ENCODE measurements at regions not wholly inside any gene's neighbourhood (a gene's known extent, or its start where the extent isn't known, plus 50 kb on each side); places are given as distances from the start of the nearest gene placed in this dataset.

DNA sequence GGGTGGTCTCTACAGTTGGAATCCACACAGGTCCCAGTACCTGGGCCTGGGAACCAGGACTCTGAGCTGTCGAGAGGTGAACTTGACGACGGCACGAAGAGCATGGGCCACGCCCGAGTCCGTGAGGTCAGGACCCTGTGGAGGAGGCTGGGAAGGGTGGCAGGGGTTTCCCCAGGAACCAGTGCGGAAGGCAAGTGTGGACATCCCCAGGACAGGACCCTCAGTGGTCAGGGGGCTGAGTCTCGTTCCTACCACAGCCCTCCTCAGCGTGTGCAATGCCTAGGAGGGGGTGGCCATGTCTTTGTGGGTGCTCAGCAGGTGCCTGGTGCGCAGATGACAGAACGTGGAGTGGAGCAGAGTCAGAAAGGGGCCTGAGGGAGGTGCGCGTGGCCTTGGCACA lies 335.6 kb upstream of the SALL3 start:
- no peak for DNase-seq (ENCODE audit: low read depth, low spot score)
- Histone ChIP-seq H3K27me3 (ENCODE audit: insufficient read depth, insufficient read length) (no peaks in the 10 kb centered on the region), H3K9me3 (ENCODE audit: insufficient read depth, low read length) (no peaks in the 10 kb centered on the region), H3K4me3 (ENCODE audit: insufficient read length, low read depth) (no peak overlapping the region), H3K36me3 (ENCODE audit: insufficient read depth, insufficient read length, low read length) (no peaks in the 10 kb centered on the region), H3K4me1 (ENCODE audit: insufficient read depth, insufficient read length) (no peaks in the 10 kb centered on the region), H3K9ac (ENCODE audit: insufficient read length, low read depth) (no peak overlapping the region)
- TF ChIP-seq SUZ12 (IDR thresholded peaks at IDR 0.05; ENCODE audit: extremely low read depth, insufficient read depth, insufficient read length), result no peak
- TF ChIP-seq YY1 (IDR thresholded peaks at IDR 0.05; ENCODE audit: insufficient read depth, insufficient read length), result no peak
- TF ChIP-seq ZNF274 (IDR thresholded peaks at IDR 0.05; ENCODE audit: low read depth, low read length), result no peak

GRCh38 chr18:78645216-78645615 lies 334.4 kb upstream of the SALL3 start:
- no peaks in the 10 kb centered on the region for H3K9me3 ChIP-seq (ENCODE audit: insufficient read depth, low read length)
- DNase-seq (ENCODE audit: low read depth, low spot score), result no peak
- no peaks in the 10 kb centered on the region for H3K27me3 ChIP-seq (ENCODE audit: insufficient read depth, insufficient read length)
- H3K4me1 ChIP-seq (ENCODE audit: insufficient read depth, insufficient read length), result no peaks in the 10 kb centered on the region
- H3K36me3 ChIP-seq (ENCODE audit: insufficient read depth, insufficient read length, low read length), result no peaks in the 10 kb centered on the region
- TF ChIP-seq SUZ12 (IDR thresholded peaks at IDR 0.05; ENCODE audit: extremely low read depth, insufficient read depth, insufficient read length) (no peak), ZNF274 (IDR thresholded peaks at IDR 0.05; ENCODE audit: low read depth, low read length) (no peak), YY1 (IDR thresholded peaks at IDR 0.05; ENCODE audit: insufficient read depth, insufficient read length) (no peak)
- H3K4me3 ChIP-seq (ENCODE audit: insufficient read length, low read depth), result no peak overlapping the region
- H3K9ac ChIP-seq (ENCODE audit: insufficient read length, low read depth), result no peak overlapping the region

DNA sequence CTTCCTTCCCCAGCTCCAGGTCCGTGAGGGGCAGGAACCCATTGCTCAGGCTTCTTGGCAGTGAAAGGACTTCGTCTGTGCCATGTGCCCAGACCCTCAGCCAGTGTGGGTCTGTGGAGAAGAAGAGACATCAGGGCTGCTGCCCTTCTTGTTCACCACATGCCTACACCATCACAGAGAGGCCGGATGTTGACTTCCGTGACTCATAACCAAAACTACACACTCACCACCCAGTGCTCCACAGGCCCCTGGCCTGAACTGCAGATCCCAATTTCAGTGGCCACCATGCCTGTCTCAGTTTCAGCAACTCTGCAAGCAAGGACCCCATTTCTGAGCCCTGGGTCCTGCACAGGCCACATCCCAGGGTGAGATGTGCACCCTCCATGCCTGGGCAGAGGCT lies 332.6 kb upstream of the SALL3 start:
- DNase-seq (ENCODE audit: low read depth, low spot score), result no peak
- H3K4me3 ChIP-seq (ENCODE audit: insufficient read length, low read depth), result no peak overlapping the region
- no peaks in the 10 kb centered on the region for H3K36me3 ChIP-seq (ENCODE audit: insufficient read depth, insufficient read length, low read length)
- no peaks in the 10 kb centered on the region for H3K4me1 ChIP-seq (ENCODE audit: insufficient read depth, insufficient read length)
- no peaks in the 10 kb centered on the region for H3K27me3 ChIP-seq (ENCODE audit: insufficient read depth, insufficient read length)
- TF ChIP-seq ZNF274 (IDR thresholded peaks at IDR 0.05; ENCODE audit: low read depth, low read length) (no peak), YY1 (IDR thresholded peaks at IDR 0.05; ENCODE audit: insufficient read depth, insufficient read length) (no peak), SUZ12 (IDR thresholded peaks at IDR 0.05; ENCODE audit: extremely low read depth, insufficient read depth, insufficient read length) (no peak)
- H3K9me3 ChIP-seq (ENCODE audit: insufficient read depth, low read length), result 0 out of 2 replicates have a peak, but pooled peaks cover under 1% of the 10 kb centered on the region
- no peak overlapping the region for H3K9ac ChIP-seq (ENCODE audit: insufficient read length, low read depth)

GRCh38 chr18:78649421-78649820 lies 330.2 kb upstream of the SALL3 start:
- TF ChIP-seq ZNF274 (IDR thresholded peaks at IDR 0.05; ENCODE audit: low read depth, low read length) (no peak), SUZ12 (IDR thresholded peaks at IDR 0.05; ENCODE audit: extremely low read depth, insufficient read depth, insufficient read length) (no peak), YY1 (IDR thresholded peaks at IDR 0.05; ENCODE audit: insufficient read depth, insufficient read length) (no peak)
- Histone ChIP-seq H3K9me3 (ENCODE audit: insufficient read depth, low read length) (peaks cover 13% of the 10 kb centered on the region; the same call in 1 of the 2 replicates), H3K36me3 (ENCODE audit: insufficient read depth, insufficient read length, low read length) (no peaks in the 10 kb centered on the region), H3K27me3 (ENCODE audit: insufficient read depth, insufficient read length) (no peaks in the 10 kb centered on the region), H3K4me3 (ENCODE audit: insufficient read length, low read depth) (no peak overlapping the region), H3K4me1 (ENCODE audit: insufficient read depth, insufficient read length) (no peaks in the 10 kb centered on the region), H3K9ac (ENCODE audit: insufficient read length, low read depth) (no peak overlapping the region)
- no peak for DNase-seq (ENCODE audit: low read depth, low spot score)

- H3K27me3 ChIP-seq (ENCODE audit: insufficient read depth, insufficient read length), result no peaks in the 10 kb centered on the region
- H3K9me3 ChIP-seq (ENCODE audit: insufficient read depth, low read length), result peaks cover 13% of the 10 kb centered on the region; the same call in 1 of the 2 replicates
- H3K9ac ChIP-seq (ENCODE audit: insufficient read length, low read depth), result no peak overlapping the region
- H3K4me3 ChIP-seq (ENCODE audit: insufficient read length, low read depth), result no peak overlapping the region
- TF ChIP-seq ZNF274 (IDR thresholded peaks at IDR 0.05; ENCODE audit: low read depth, low read length) (no peak), YY1 (IDR thresholded peaks at IDR 0.05; ENCODE audit: insufficient read depth, insufficient read length) (no peak), SUZ12 (IDR thresholded peaks at IDR 0.05; ENCODE audit: extremely low read depth, insufficient read depth, insufficient read length) (no peak)
- DNase-seq (ENCODE audit: low read depth, low spot score), result no peak
- no peaks in the 10 kb centered on the region for H3K4me1 ChIP-seq (ENCODE audit: insufficient read depth, insufficient read length)
- H3K36me3 ChIP-seq (ENCODE audit: insufficient read depth, insufficient read length, low read length), result no peaks in the 10 kb centered on the region
These were observed 328.7 kb upstream of the SALL3 start for GRCh38 chr18:78650926-78651325.

DNA sequence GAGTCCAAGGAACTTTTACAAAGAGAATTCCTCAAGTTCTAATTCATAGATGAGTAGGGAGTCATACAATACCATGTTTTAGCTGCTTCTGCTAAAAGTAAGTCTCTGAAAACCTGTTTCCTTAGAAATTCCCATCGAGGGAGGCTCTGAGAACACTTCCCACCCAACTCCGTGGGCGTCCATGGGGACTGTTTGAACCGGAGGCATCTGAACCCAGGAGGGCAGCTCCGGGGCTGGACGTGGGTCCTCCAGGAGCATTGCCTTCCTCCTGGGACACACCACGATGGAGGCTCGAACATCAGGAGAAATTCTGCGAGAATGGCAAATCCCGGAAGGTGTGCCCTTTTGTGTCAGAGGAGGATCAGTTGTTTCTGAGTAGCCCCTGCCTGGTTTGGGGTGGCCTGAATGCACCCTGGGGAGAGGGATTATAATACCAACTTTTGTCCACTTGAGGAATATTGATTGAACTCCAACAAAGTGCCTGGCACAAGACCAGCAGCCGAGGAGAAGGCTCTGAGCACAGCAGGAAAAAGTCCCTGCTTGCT lies 327.5 kb upstream of the SALL3 start:
- peaks cover 13% of the 10 kb centered on the region; the same call in 1 of the 2 replicates for H3K9me3 ChIP-seq (ENCODE audit: insufficient read depth, low read length)
- DNase-seq (ENCODE audit: low read depth, low spot score), result no peak
- H3K27me3 ChIP-seq (ENCODE audit: insufficient read depth, insufficient read length), result no peaks in the 10 kb centered on the region
- H3K4me3 ChIP-seq (ENCODE audit: insufficient read length, low read depth), result no peak overlapping the region
- H3K9ac ChIP-seq (ENCODE audit: insufficient read length, low read depth), result no peak overlapping the region
- H3K4me1 ChIP-seq (ENCODE audit: insufficient read depth, insufficient read length), result no peaks in the 10 kb centered on the region
- TF ChIP-seq SUZ12 (IDR thresholded peaks at IDR 0.05; ENCODE audit: extremely low read depth, insufficient read depth, insufficient read length) (no peak), YY1 (IDR thresholded peaks at IDR 0.05; ENCODE audit: insufficient read depth, insufficient read length) (no peak), ZNF274 (IDR thresholded peaks at IDR 0.05; ENCODE audit: low read depth, low read length) (no peak)
- H3K36me3 ChIP-seq (ENCODE audit: insufficient read depth, insufficient read length, low read length), result no peaks in the 10 kb centered on the region

- H3K27me3 ChIP-seq (ENCODE audit: insufficient read depth, insufficient read length), result no peaks in the 10 kb centered on the region
- TF ChIP-seq SUZ12 (IDR thresholded peaks at IDR 0.05; ENCODE audit: extremely low read depth, insufficient read depth, insufficient read length), result no peak
- TF ChIP-seq ZNF274 (IDR thresholded peaks at IDR 0.05; ENCODE audit: low read depth, low read length), result no peak
- TF ChIP-seq YY1 (IDR thresholded peaks at IDR 0.05; ENCODE audit: insufficient read depth, insufficient read length), result no peak
- H3K9ac ChIP-seq (ENCODE audit: insufficient read length, low read depth), result no peak overlapping the region
- H3K9me3 ChIP-seq (ENCODE audit: insufficient read depth, low read length), result peaks cover 13% of the 10 kb centered on the region; the same call in 1 of the 2 replicates
- no peak overlapping the region for H3K4me3 ChIP-seq (ENCODE audit: insufficient read length, low read depth)
- H3K4me1 ChIP-seq (ENCODE audit: insufficient read depth, insufficient read length), result no peaks in the 10 kb centered on the region
- DNase-seq (ENCODE audit: low read depth, low spot score), result no peak
- no peaks in the 10 kb centered on the region for H3K36me3 ChIP-seq (ENCODE audit: insufficient read depth, insufficient read length, low read length)
These were observed 323.7 kb upstream of the SALL3 start for GRCh38 chr18:78655921-78656320.
